HL-60 (cell line): ENCODE measurements at regions not wholly inside any gene's neighbourhood (a gene's known extent, or its start where the extent isn't known, plus 50 kb on each side); places are given as distances from the start of the nearest gene placed in this dataset.

Experiments used
- CTCF ChIP-seq: IDR thresholded peaks from one replicate; pipeline ENCODE4 v1.5.1; 2011; ENCODE audit warnings: low read length, control low read depth, inconsistent platforms; ENCODE audit not compliant: insufficient read depth
- POLR2AphosphoS5 ChIP-seq: IDR thresholded peaks from 2 replicates; pipeline ENCODE4 v1.6.1; 2012; ENCODE audit warnings: low read depth
- REST ChIP-seq: IDR thresholded peaks from 2 replicates; pipeline ENCODE4 v1.6.1; 2012; ENCODE audit warnings: low read depth; ENCODE audit not compliant: insufficient replicate concordance

GRCh38 chr22:22360014-22360413, 115.4 kb downstream of the VPREB1 start:
- TF ChIP-seq CTCF (no peak), REST (no peak), POLR2AphosphoS5 (no peak)
